CD14-positive monocyte (primary cell): ENCODE measurements at regions not wholly inside any gene's neighbourhood (a gene's known extent, or its start where the extent isn't known, plus 50 kb on each side); places are given as distances from the start of the nearest gene placed in this dataset.

Experiments
- DNase-seq, 3 donors: peaks; one replicate each; pipeline ENCODE4 v3.0.0-alpha.2; 2011 to 2022
- H2AFZ ChIP-seq: 2 replicates; pipeline ENCODE4 v1.6.0; 2012; ENCODE audit warnings: mild to moderate bottlenecking, low read depth, low read length, inconsistent platforms; ENCODE audit not compliant: insufficient read depth, poor library complexity, severe bottlenecking
- H3K27ac ChIP-seq, 2 donors: 1 replicate in 1 of 2; 2 replicates in 1 of 2; pipeline ENCODE4 v1.5.1; 2012 to 2013; ENCODE audit warnings: low read length in 2 of 2, control low read depth in 1 of 2, inconsistent platforms in 1 of 2, low read depth in 1 of 2, mild to moderate bottlenecking in 1 of 2
- H3K27me3 ChIP-seq, 2 donors: one replicate each; pipeline versions ENCODE4 v1.6.0 to v1.6.1; 2011 to 2013; ENCODE audit warnings: low read length in 2 of 2; ENCODE audit not compliant: control insufficient read depth in 2 of 2, insufficient read depth in 2 of 2
- H3K36me3 ChIP-seq, 2 donors: replicated peaks in 1 of 2; 1 replicate in 1 of 2; 2 replicates in 1 of 2; pipeline versions ENCODE4 v1.5.1 to v1.6.1; 2012 to 2013; ENCODE audit warnings: low read length in 2 of 2, control low read depth in 1 of 2, inconsistent platforms in 1 of 2, mild to moderate bottlenecking in 1 of 2; ENCODE audit not compliant: insufficient read depth in 2 of 2, control insufficient read depth in 1 of 2
- H3K4me1 ChIP-seq, 2 donors: 1 replicate in 1 of 2; 2 replicates in 1 of 2; pipeline versions ENCODE4 v1.5.1 to v1.6.1; 2012 to 2013; ENCODE audit warnings: low read length in 2 of 2, control low read depth in 1 of 2, inconsistent platforms in 1 of 2, mild to moderate bottlenecking in 1 of 2, moderate library complexity in 1 of 2; ENCODE audit not compliant: insufficient read depth in 2 of 2, control insufficient read depth in 1 of 2
- H3K4me2 ChIP-seq: replicated peaks from 2 replicates; pipeline ENCODE3; 2012; ENCODE audit warnings: low read length, moderate library complexity, mild to moderate bottlenecking; ENCODE audit not compliant: poor library complexity, severe bottlenecking; ENCODE audit errors: extremely low read depth
- H3K4me3 ChIP-seq, 3 experiments: fragments of 200-600 bp in 1 of 3; sonication (generic) in 1 of 3; replicated peaks in 1 of 3; 1 replicate in 2 of 3; 2 replicates in 1 of 3; pipeline ENCODE4 v1.5.1; 2011 to 2013; ENCODE audit warnings: low read length in 3 of 3, mild to moderate bottlenecking in 3 of 3, control low read depth in 2 of 3, low read depth in 2 of 3, inconsistent platforms in 1 of 3, moderate library complexity in 1 of 3
- H3K79me2 ChIP-seq: 2 replicates; pipeline ENCODE4 v1.6.0; 2012; ENCODE audit warnings: mild to moderate bottlenecking, control low read depth, inconsistent platforms, low read length, moderate library complexity; ENCODE audit not compliant: insufficient read depth
- H3K9ac ChIP-seq: 2 replicates; pipeline ENCODE4 v1.6.0; 2017; ENCODE audit warnings: low read length, mild to moderate bottlenecking; ENCODE audit not compliant: insufficient read depth, poor library complexity, severe bottlenecking
- H3K9me3 ChIP-seq, 2 donors: replicated peaks in 1 of 2; 1 replicate in 1 of 2; 2 replicates in 1 of 2; pipeline versions ENCODE4 v1.5.1 to v1.6.1; 2012 to 2013; ENCODE audit warnings: low read length in 2 of 2, control low read depth in 1 of 2; ENCODE audit not compliant: control insufficient read depth in 1 of 2, insufficient read depth in 1 of 2
- H4K20me1 ChIP-seq: 2 replicates; pipeline ENCODE4 v1.6.0; 2012; ENCODE audit warnings: mild to moderate bottlenecking, low read length, control low read depth, moderate library complexity; ENCODE audit not compliant: insufficient read depth
- H3K27ac Mint-ChIP-seq, 7 donors: one replicate each; pipeline ENCODE4 v1.8.0; 2020; ENCODE audit warnings: mild to moderate bottlenecking in 7 of 7, mixed read lengths in 7 of 7, moderate library complexity in 6 of 7, inconsistent platforms in 2 of 7
- H3K27me3 Mint-ChIP-seq, 3 donors: one replicate each; pipeline ENCODE4 v1.8.0; 2021 to 2022; ENCODE audit warnings: low read depth in 3 of 3, mild to moderate bottlenecking in 3 of 3, mixed read lengths in 3 of 3, moderate library complexity in 3 of 3, inconsistent platforms in 1 of 3
- H3K36me3 Mint-ChIP-seq, 2 donors: one replicate each; pipeline ENCODE4 v1.8.0; 2020; ENCODE audit warnings: mixed read lengths in 2 of 2, inconsistent platforms in 1 of 2, mild to moderate bottlenecking in 1 of 2
- H3K4me1 Mint-ChIP-seq: one replicate; pipeline ENCODE4 v1.8.0; 2020; ENCODE audit warnings: mild to moderate bottlenecking, mixed read lengths
- H3K4me3 Mint-ChIP-seq, 2 donors: one replicate each; pipeline ENCODE4 v1.8.0; 2020; ENCODE audit warnings: mild to moderate bottlenecking in 2 of 2, mixed read lengths in 2 of 2, moderate library complexity in 1 of 2
- H3K9me3 Mint-ChIP-seq, 7 donors: one replicate each; pipeline ENCODE4 v1.8.0; 2020 to 2022; ENCODE audit warnings: mixed read lengths in 7 of 7, mild to moderate bottlenecking in 6 of 7, moderate library complexity in 6 of 7, inconsistent platforms in 2 of 7
- CTCF ChIP-seq: fragments of 200-600 bp; IDR thresholded peaks from one replicate; pipeline ENCODE4 v1.8.0; 2022; ENCODE audit warnings: antibody characterized with exemption, mild to moderate bottlenecking
- WGBS: methylation state at CpG from one replicate; pipeline ENCODE4 v1.1.5; 2013; ENCODE audit warnings: missing lambda C conversion rate; ENCODE audit not compliant: insufficient coverage; 5-methylcytosine and 5-hydroxymethylcytosine counted together
- intact Hi-C, 2 donors: fragments of 100-400 bp; cut with micrococcal nuclease; formaldehyde crosslinking; loops; one replicate each; pipeline versions ENCODE4 v1.15.0 to v1.15.1; 2023

DNA sequence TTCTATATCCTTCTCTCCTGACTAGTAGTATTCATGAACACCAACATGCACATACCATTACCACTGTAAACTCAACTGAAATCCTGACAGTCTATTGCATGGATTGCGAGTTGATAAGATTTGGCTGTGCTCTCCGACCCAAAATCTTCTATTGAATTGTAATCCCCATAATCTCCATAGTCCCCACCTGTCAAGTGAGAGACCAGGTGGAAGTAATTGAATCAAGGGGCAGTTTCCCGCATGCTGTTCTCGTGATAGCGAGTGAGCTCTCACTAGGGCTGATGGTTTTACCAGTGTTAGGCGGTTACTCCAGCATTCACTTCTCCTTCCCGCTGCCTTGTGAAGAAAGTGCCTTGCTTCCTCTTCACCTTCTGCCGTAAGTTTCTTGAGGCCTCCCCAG lies 261.8 kb downstream of the PHF14 start:
- no peak overlapping the region for H3K4me3 ChIP-seq
- no peaks in the 10 kb centered on the region for H3K4me1 ChIP-seq
- no peak for TF ChIP-seq CTCF
- H3K27ac ChIP-seq: no peak overlapping the region
- H3K79me2 ChIP-seq: no peaks in the 10 kb centered on the region
- Mint-ChIP-seq H3K36me3 (no peaks in the 10 kb centered on the region), H3K27me3 (peaks cover 0 to 3% (median 0%) of the 10 kb centered on the region in 3 donors), H3K27ac (no peak overlapping the region), H3K9me3 (peaks cover 0 to 8% (median 4%) of the 10 kb centered on the region in 7 donors), H3K4me3 (no peak overlapping the region), H3K4me1 (no peaks in the 10 kb centered on the region)
- H3K4me2 ChIP-seq: no peak overlapping the region
- no peaks in the 10 kb centered on the region for H3K9me3 ChIP-seq
- 71% methylated on average over 4 of the region's 8 CpGs for WGBS
- DNase-seq: no peak
- intact Hi-C loops: no loop called here
- no peak overlapping the region for H3K9ac ChIP-seq
- H3K36me3 ChIP-seq: no peaks in the 10 kb centered on the region
- no peaks in the 10 kb centered on the region for H3K27me3 ChIP-seq
- H2AFZ ChIP-seq: no peak overlapping the region
- H4K20me1 ChIP-seq: no peaks in the 10 kb centered on the region

- WGBS: 100% methylated on average over 1 of the region's 3 CpGs
- Histone ChIP-seq H3K27ac (no peak overlapping the region), H2AFZ (no peak overlapping the region), H3K4me2 (no peak overlapping the region), H3K4me3 (no peak overlapping the region), H3K9ac (no peak overlapping the region), H4K20me1 (no peaks in the 10 kb centered on the region), H3K36me3 (no peaks in the 10 kb centered on the region), H3K79me2 (no peaks in the 10 kb centered on the region), H3K9me3 (no peaks in the 10 kb centered on the region), H3K27me3 (no peaks in the 10 kb centered on the region), H3K4me1 (no peaks in the 10 kb centered on the region)
- TF ChIP-seq CTCF: no peak
- H3K36me3 Mint-ChIP-seq: no peaks in the 10 kb centered on the region
- H3K27me3 Mint-ChIP-seq: peaks cover 0 to 3% (median 0%) of the 10 kb centered on the region in 3 donors
- H3K9me3 Mint-ChIP-seq: peaks cover 0 to 8% (median 6%) of the 10 kb centered on the region in 7 donors
- DNase-seq: no peak
- H3K27ac Mint-ChIP-seq: no peak overlapping the region
- intact Hi-C loops: no loop called here
- no peak overlapping the region for H3K4me3 Mint-ChIP-seq
- no peaks in the 10 kb centered on the region for H3K4me1 Mint-ChIP-seq
These were observed 263.0 kb downstream of the PHF14 start for GRCh38 chr7:11236680-11237079.
